Loucy (cell line): ENCODE measurements at regions not wholly inside any gene's neighbourhood (a gene's known extent, or its start where the extent isn't known, plus 50 kb on each side); places are given as distances from the start of the nearest gene placed in this dataset.

ENCODE experiments used
- EZH2phosphoT487 ChIP-seq: fragments of 200-600 bp; IDR thresholded peaks from 2 replicates; pipeline ENCODE4 v1.6.1; 2018; ENCODE audit warnings: antibody characterized with exemption, mild to moderate bottlenecking, moderate library complexity, borderline replicate concordance
- TF ChIP-seq, protein P1 (sequence below): fragments of 200-600 bp; sonication (generic); conservative IDR thresholded peaks from 2 replicates; pipeline ENCODE4 v1.5.1; 2014; ENCODE audit warnings: mild to moderate bottlenecking, antibody characterized with exemption, low read length

- TF ChIP-seq, protein P1, sequence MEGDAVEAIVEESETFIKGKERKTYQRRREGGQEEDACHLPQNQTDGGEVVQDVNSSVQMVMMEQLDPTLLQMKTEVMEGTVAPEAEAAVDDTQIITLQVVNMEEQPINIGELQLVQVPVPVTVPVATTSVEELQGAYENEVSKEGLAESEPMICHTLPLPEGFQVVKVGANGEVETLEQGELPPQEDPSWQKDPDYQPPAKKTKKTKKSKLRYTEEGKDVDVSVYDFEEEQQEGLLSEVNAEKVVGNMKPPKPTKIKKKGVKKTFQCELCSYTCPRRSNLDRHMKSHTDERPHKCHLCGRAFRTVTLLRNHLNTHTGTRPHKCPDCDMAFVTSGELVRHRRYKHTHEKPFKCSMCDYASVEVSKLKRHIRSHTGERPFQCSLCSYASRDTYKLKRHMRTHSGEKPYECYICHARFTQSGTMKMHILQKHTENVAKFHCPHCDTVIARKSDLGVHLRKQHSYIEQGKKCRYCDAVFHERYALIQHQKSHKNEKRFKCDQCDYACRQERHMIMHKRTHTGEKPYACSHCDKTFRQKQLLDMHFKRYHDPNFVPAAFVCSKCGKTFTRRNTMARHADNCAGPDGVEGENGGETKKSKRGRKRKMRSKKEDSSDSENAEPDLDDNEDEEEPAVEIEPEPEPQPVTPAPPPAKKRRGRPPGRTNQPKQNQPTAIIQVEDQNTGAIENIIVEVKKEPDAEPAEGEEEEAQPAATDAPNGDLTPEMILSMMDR: no peak
- TF ChIP-seq EZH2phosphoT487: no peak
Observed at GRCh38 chr2:187935126-187935525, 356.5 kb upstream of the GULP1 start.
